Uterus (tissue), 2 donors: ENCODE measurements at regions not wholly inside any gene's neighbourhood (a gene's known extent, or its start where the extent isn't known, plus 50 kb on each side); places are given as distances from the start of the nearest gene placed in this dataset.

Experiments
- CTCF ChIP-seq, 4 experiments: fragments of 200-600 bp in 2 of 4; fragments of 450-650 bp in 2 of 4; sonication (generic) in 2 of 4; IDR thresholded peaks; one replicate each; pipeline ENCODE4 v1.5.1; 2016 to 2019; ENCODE audit warnings: antibody characterized with exemption in 4 of 4, mild to moderate bottlenecking in 2 of 4, moderate library complexity in 1 of 4
- POLR2A ChIP-seq, 2 donors: fragments of 450-650 bp; IDR thresholded peaks; one replicate each; pipeline ENCODE4 v1.6.1; 2016; ENCODE audit warnings: antibody characterized with exemption in 2 of 2, mild to moderate bottlenecking in 1 of 2, moderate library complexity in 1 of 2

GRCh38 chr18:75958683-75959082, 531.2 kb upstream of the SMIM21 start:
- TF ChIP-seq CTCF (IDR thresholded peaks at IDR 0.05) = no peak
- no peak for TF ChIP-seq POLR2A (IDR thresholded peaks at IDR 0.05)
